LNCaP clone FGC (cell line): ENCODE measurements at regions not wholly inside any gene's neighbourhood (a gene's known extent, or its start where the extent isn't known, plus 50 kb on each side); places are given as distances from the start of the nearest gene placed in this dataset.

Source experiments
- DNase-seq: peaks from one replicate; pipeline ENCODE4 v3.0.0-alpha.2; 2011; ENCODE audit warnings: low read depth
- H3K4me3 ChIP-seq: 2 replicates; pipeline ENCODE4 v1.5.1; 2011; ENCODE audit warnings: mild to moderate bottlenecking, low read depth, low read length, control low read depth
- CTCF ChIP-seq: IDR thresholded peaks from 2 replicates; pipeline ENCODE4 v1.5.1; 2012; ENCODE audit warnings: mild to moderate bottlenecking; ENCODE audit not compliant: control insufficient read depth, insufficient read depth; ENCODE audit errors: extremely low read depth

DNA sequence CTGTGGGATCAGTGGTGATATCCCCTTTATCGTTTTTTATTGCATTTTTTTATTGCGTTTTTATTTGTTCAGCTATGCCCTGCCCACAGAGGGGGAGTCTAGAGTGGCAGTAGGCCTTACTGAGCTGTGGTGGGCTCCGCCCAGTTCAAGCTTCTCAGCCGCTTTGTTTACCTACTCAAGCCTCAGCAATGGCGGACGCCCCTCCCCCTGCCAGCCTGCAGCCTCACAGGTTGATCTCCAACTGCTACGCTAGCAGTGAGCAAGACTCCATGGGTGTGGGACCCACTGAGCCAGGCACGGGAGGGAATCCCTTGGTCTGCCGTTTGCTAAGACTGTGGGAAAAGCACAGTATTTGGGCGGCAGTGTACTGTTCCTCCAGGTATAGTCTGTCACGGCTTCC, 500.6 kb upstream of the MCTP2 start:
- no peak overlapping the region for H3K4me3 ChIP-seq
- TF ChIP-seq CTCF: no peak
- no peak for DNase-seq

DNA sequence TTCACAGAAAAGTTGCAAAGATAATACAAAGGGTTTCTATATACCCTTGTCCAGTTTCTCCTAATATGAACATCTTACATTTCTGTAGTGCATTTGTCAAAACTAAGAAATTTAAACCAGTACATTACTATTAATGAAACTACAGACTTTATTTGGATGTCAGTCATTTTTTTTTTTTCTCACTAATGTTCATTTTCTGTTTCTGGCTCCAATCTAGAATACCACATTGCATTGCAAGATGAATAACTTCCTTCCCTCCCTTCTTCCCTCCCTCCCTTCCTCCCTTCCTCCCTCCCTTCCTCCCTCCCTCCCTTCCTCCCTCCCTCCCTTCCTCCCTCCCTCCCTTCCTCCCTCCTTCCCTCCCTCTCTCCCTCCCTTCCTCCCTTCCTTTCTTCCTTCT, 509.2 kb upstream of the MCTP2 start:
- TF ChIP-seq CTCF: no peak
- no peak for DNase-seq
- H3K4me3 ChIP-seq: no peak overlapping the region

GRCh38 chr15:93720607-93721006, 510.8 kb upstream of the MCTP2 start:
- no peak for DNase-seq
- no peak for TF ChIP-seq CTCF
- H3K4me3 ChIP-seq: no peak overlapping the region

- no peak for DNase-seq
- TF ChIP-seq CTCF: no peak
- H3K4me3 ChIP-seq: no peak overlapping the region
These were observed 511.4 kb upstream of the MCTP2 start for GRCh38 chr15:93719921-93720351.

DNA sequence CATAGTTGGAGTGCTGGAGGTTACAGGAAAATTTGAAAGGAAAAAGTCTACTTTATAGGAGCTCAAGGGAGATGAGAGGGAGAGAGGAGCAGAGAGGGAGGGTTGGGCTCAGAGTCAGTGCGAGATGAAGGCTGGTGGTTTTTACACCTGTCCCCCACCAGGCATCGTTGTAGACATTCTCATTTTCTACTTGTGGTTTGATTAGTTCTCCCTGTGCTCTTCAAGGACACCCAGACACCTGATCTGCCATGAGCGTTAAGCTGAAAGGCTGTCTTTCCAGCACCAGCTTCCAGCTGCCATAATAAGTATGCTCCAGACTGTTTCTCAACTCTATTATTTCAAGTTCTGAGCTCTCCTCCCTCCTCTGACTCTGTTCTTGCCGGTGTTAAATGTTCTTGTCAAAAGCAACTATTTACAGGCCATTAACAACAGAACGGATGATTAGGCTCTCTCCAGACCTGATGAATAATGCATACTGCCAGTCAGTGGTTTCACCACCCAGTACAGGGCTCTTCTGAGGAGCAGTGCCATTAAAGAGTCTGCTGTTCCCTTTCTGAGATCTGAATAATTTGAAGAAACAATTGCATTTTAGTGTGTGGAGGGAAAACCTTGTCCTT, 514.6 kb upstream of the MCTP2 start:
- no peak overlapping the region for H3K4me3 ChIP-seq
- no peak for TF ChIP-seq CTCF
- DNase-seq: no peak

DNA sequence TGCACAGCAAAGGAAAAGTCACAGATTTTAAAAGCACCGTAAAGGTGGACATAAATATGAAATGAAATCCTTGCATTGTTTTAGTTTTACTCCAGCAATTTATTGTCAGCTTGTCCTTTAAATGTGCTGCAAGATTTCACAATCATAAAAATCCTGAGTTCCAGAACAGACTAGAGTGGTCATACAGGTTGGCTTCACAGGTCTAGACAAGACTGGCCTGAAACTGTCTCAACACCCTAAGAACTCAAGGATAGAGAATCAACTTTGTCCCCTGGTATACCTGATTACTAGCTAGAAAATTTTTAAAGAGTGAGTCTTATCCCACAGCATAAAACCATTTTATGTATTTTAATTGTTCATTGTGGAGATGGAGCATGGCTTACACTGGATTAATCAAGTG, 521.7 kb upstream of the MCTP2 start:
- H3K4me3 ChIP-seq: no peak overlapping the region
- TF ChIP-seq CTCF: no peak
- no peak for DNase-seq
